SKM-1 (cell line): ENCODE measurements at regions not wholly inside any gene's neighbourhood (a gene's known extent, or its start where the extent isn't known, plus 50 kb on each side); places are given as distances from the start of the nearest gene placed in this dataset.
"Not testable (repeated sequence)": the region's sequence is repeated elsewhere in the genome, so short reads cannot be mapped to it uniquely, and the experiment has no call there.

Experiments used
- DNase-seq: peaks from one replicate; lab custom pipeline; 2025; ENCODE audit not compliant: unreplicated experiment; lab: John Stamatoyannopoulos, UW

DNA sequence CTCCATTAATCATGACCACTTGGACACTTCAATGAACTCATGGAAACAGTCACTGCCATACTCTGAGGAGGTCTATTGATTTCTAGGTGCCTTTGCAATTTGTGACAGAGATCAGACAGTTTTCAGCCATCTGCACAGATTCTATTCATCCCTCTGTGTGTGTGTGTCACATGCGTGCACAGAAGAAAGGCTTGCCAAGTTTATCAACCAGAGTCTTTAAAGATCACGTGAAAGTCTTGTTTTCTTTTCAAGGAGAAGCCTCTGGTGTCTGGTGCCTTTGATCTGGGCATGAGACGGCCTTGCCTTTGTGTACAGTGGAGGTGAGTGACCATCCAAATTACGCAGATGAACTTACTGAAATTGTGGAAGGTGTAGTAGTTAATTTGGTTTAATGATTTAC is 164.2 kb downstream of the VAPA start:
- DNase-seq = no peak

- DNase-seq = no peak
Observed at GRCh38 chr18:10080372-10080771, 166.6 kb downstream of the VAPA start.

DNA sequence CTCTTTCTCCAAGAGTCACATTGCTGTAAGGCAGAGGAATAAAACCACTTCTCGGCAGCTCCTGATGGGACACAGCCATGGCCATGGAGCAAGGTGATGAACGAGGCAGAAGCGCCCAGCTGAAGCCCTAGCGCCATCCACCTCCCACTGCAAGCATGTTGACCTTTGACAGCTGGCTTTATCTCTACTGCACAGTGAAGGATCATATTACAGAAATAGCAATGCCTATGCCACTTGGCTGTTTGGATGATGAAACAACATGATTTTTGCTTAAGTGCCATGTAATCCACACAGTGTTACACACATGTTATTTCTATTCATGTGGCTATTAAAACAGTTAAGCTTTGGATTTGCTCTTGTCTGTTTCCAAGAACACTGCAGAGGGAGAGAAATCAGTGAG is 167.7 kb downstream of the VAPA start:
- no peak for DNase-seq

DNA sequence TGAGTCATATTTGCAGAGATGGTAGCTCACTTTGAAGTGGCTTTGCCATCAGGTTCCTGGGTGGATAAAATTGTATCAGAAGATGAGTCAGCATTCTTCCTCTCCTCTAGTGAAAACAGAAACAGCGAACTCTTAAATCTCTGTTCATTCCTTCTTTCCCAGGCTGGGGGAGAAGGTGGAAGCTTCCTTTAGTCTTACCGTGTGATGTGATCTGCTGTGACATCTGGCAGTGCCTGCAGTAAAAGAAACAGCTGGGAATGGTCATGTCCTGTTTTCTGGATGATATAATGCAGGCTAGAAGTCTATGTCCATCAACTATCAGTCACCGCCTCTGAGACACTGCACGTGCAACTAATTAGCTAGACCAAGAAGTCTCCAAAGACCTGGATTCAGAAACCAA is 171.6 kb downstream of the VAPA start:
- no peak for DNase-seq

GRCh38 chr18:10085876-10086275 is 172.1 kb downstream of the VAPA start:
- DNase-seq = no peak

DNA sequence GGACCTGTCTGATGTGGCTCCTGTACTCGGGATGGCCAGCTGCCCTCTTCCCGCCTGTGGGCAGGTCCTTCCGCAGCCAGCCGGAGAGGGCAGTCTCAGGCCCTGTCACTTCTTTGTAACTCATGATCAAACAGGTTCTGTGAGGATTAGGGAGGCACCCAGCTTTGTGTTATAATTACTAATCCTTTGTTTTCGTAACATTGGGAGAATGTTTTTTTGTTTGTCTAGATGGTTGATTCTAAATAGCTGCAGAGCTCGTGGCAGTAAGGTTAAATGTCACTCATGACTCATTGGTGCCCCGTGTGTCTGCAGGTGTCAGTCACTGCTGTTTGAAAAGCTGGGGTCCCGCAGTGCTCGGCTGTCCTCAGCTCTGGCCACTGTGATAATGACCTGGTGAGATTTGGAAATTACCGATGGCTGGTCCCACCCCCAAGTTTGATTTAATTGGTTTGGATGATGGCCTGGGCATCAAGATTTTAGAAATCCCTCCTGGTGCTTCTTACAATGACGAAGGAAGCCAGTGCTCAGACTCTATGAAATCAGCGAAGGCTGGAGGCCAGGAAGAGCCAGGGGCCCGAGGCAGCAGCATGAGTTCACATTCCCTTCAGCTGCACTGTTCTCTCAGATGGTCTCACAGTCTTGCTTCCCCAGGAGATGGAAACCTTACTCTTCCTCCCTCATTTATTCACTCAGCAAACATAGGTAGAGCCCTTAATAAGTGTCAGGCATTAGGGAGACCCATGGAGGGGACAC is 172.8 kb downstream of the VAPA start:
- DNase-seq = no peak

DNA sequence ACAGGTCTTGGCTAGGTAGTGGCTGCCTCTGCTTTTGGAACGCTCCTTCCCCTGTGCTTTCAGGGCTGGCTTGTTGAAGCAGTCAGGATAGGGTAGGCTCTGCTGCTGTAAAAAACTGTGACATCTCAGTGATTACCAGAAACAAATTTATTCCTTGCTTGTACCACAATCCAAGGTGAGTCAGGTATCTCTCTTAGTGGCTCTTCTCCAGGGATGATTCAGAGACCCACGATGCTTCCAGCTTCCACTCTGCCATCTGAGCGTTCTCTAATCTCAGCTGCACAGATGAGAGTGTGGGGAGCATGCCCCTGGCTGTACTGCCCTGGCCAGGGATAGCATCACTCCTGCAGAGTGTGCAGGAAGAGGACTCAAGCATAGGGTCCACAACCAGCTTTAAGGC is 174.9 kb downstream of the VAPA start:
- DNase-seq = no peak

DNA sequence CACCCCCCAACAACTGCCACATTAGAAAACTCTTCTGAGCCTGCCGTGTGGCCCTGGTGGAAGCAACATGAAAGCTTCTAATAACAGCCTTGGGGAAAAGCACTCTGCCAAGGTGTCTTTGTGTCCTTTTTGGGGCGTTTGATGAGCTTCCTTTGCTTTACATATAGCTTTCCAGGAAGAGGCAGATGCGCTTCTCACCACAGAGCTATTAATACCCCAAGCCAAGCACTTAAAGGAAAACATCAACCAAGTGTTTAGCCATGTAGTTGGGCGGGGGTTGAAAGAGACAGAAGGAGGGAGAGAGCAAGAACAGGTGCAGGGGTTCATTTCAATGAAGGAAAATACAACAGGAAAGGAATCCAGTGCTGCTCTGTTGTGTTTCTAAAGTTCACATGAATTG is 176.1 kb downstream of the VAPA start:
- no peak for DNase-seq

- DNase-seq = no peak
Observed at GRCh38 chr18:10090668-10091067, 176.9 kb downstream of the VAPA start.

DNA sequence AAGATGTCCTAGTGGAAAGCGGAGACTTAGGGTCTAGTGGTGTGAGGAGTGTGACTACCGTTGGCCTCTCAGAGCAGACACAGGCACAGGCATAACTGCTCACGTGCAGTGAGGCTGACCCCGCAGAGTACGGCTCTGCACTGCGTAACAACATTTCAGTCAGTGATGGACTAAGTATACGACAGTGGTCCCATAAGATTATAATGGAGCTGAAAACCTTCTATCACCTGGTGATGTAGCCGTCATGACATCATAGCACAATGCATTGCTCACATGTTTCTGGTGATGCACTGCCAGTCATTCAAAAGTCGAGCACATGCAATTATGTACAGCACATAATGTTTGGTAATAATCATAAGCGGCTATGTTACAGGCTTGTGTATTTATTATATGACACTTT is 179.6 kb downstream of the VAPA start:
- no peak for DNase-seq

DNA sequence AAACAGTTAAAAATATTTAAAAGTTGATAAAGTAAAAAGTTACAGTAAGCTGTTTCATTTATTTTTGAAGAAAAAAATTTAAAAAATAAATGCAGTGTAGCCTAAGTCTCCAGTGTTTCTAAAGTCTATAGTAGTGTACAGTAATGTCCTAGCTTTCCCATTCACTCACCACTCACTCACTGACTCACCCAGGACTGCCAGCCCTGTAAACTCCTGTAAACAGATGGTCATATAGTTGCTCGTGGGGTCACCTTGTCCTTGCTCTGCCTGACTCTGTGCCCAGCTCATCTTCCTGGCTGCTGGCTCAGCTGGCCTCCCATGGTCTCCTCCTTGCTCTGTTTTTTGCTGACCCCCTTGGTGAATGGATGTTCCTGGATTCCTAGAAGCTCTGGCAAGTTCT is 180.3 kb downstream of the VAPA start:
- no peak for DNase-seq

- DNase-seq = no peak
Observed at GRCh38 chr18:10094655-10095054, 180.8 kb downstream of the VAPA start.

DNA sequence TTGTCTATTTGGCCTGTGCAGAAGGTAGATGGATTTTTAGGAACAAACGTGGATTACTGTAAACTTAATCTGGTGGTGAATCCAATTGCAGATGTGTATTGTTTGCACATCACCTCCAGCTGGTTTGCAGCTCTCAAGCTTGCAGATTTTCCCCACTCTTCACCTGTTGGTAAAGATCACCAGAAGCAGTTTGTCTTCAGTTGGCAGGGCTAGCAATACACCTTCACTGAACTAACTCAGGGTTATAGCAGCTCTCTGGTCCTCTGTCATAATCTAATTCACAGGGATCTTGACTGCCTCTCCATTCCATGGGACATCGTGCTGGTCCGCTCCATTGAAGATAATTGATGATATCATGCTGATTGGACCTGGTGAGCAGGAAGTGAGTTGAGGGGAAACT is 181.5 kb downstream of the VAPA start:
- DNase-seq = no peak

GRCh38 chr18:10099539-10100140 is 185.8 kb downstream of the VAPA start:
- DNase-seq = no peak

- no peak for DNase-seq
Observed at GRCh38 chr18:10100196-10100595, 186.4 kb downstream of the VAPA start.

DNA sequence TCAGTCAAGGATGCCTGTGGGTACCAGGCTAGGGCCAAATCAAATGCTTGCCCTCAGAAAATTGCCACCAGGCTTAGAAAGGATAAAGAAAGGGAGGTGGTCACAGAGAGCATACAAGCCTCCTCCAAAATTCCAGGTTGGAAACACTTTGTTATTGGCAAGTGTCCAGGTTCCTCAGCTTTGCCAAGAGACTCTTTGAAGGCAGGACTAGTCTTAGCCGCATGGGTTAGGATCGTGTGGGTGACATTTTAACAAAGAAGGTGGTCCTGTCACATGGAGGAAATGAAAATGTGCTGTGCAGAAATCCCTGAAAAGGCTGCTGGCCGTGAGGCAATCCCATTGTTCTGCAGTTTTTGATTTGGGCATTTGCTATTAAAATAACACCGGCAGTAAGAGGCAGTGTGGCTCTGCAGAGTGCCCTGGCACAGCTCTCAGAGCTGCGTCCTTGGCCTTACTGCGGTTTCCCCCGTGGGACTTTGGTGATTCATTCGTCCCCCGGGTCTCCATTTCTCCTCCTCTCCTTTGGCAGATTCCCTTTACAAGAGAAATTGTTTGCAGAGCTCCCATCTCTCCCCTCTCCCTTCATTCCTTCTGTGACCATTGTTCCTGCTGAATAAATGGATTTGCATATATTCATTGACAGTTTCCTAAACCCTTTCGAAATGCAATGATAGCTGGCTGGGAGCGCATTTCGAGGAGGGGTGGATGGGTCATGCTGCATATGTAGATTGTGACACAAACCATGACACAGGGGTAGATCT is 187.3 kb downstream of the VAPA start:
- DNase-seq = no peak

DNA sequence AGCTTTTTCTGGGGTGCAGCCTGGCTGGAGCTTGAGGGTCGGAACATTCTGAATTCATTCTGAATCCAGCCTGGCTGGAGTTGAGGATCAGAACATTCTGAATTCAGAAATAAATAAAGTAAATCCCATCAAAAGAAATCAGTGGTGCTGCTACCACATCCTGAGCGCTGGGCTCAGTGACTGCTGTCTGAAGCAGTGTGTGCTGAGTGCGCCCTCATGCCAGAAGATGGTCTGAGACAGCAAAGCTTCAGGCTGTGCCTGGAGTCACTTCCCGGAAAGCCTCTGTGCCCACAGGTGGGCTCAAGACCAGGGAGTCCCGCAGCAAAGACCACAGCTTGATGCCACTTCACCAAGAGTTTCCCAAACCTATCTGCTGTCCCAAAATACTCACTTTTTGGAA is 187.9 kb downstream of the VAPA start:
- DNase-seq = no peak

- DNase-seq = not testable (repeated sequence)
Observed at GRCh38 chr18:10105118-10105517, 191.3 kb downstream of the VAPA start.

- DNase-seq = no peak
Observed at GRCh38 chr18:10111191-10111590, 197.4 kb downstream of the VAPA start.

GRCh38 chr18:10111944-10112343 is 198.1 kb downstream of the VAPA start:
- DNase-seq = no peak

DNA sequence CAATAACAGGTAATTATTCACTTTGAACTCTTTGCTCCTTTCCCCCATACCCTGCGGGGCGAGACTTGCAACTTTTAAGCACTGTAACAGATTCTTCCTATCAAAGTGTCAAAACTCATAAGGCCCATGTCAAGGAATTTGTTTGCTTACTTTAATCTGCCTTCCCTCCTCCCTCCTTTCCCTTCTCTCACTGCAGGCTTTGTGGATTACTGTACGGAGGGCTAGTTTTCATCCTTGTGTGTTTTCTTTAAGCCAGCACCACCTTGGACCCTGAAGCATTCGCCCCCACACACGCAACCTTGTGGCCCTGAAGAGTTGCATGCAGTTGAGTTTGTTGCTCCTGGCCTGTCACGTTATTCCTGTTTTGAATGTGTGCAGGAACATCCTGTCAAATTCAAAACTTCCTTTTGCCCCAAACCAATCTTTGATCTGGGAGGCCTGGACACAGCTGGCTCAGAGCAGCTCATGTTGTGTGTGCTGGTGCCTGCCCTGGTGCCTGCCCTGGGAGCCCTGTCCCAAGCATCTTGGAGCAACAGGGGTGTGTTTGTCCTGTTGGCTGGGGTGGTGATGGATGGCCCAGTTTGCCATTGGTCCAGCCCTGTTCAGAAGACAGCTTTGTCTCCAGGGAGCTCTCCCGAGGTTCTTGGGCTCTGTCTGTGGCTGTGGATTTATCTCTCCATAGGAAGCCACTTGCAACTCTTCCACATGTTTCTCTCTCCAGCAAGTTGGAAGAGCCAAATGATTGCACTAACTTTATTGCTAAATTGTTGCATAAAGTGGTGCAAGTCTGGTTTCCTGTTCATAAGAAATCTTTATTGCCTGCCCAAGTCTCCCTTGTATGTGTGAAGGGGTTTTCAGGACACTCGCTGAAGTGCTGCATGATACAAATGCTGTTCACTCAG is 199.6 kb downstream of the VAPA start:
- DNase-seq = no peak
